H1 (cell line): ENCODE measurements at regions not wholly inside any gene's neighbourhood (a gene's known extent, or its start where the extent isn't known, plus 50 kb on each side); places are given as distances from the start of the nearest gene placed in this dataset.
"Not testable (repeated sequence)": the region's sequence is repeated elsewhere in the genome, so short reads cannot be mapped to it uniquely, and the experiment has no call there.

Experiments
- CTCF ChIA-PET: fragments of 300-600 bp; sonication (Branson Sonifier 250); formaldehyde crosslinking; loops from one replicate; lab custom pipeline; 2021; ENCODE audit not compliant: partially characterized antibody; lab: Charles Lee
- POLR2A ChIA-PET: fragments of 300-600 bp; sonication (Branson Sonifier 250); formaldehyde crosslinking; loops from one replicate; lab custom pipeline; 2021; ENCODE audit warnings: inconsistent platforms; ENCODE audit not compliant: partially characterized antibody; lab: Charles Lee
- DNase-seq, 2 experiments: peaks; one replicate each; pipeline versions ENCODE4 v3.0.0 to v3.0.0-alpha.2; 2010 to 2022; ENCODE audit warnings: low spot score in 2 of 2, low read depth in 1 of 2, mixed read lengths in 1 of 2
- FAIRE-seq: peaks from 2 replicates; lab custom pipeline; 2011; peaks lifted over from hg19 to GRCh38; lab: Jason Lieb, UNC
- H2AFZ ChIP-seq: 2 replicates; pipeline ENCODE4 v1.8.1; 2012; ENCODE audit warnings: low read length, inconsistent platforms
- H2AK5ac ChIP-seq: 2 replicates; pipeline ENCODE4 v1.6.1; 2013; ENCODE audit warnings: low read depth, low read length
- H2BK120ac ChIP-seq: replicated peaks from 2 replicates; pipeline ENCODE3; 2013; ENCODE audit warnings: low read depth, low read length, inconsistent platforms
- H2BK12ac ChIP-seq: 2 replicates; pipeline ENCODE4 v1.6.1; 2013; ENCODE audit warnings: low read depth, low read length
- H2BK15ac ChIP-seq: 2 replicates; pipeline ENCODE4 v1.6.1; 2013; ENCODE audit warnings: low read length
- H2BK20ac ChIP-seq: 2 replicates; pipeline ENCODE4 v1.6.1; 2013; ENCODE audit warnings: low read length
- H2BK5ac ChIP-seq: 2 replicates; pipeline ENCODE4 v1.6.1; 2013; ENCODE audit warnings: low read depth, low read length
- H3K14ac ChIP-seq: 2 replicates; pipeline ENCODE4 v1.6.1; 2013; ENCODE audit warnings: inconsistent platforms; ENCODE audit not compliant: insufficient read length
- H3K18ac ChIP-seq: 2 replicates; pipeline ENCODE4 v1.6.1; 2013; ENCODE audit warnings: low read length; ENCODE audit errors: extremely low read depth
- H3K23ac ChIP-seq: 2 replicates; pipeline ENCODE4 v1.6.1; 2013; ENCODE audit warnings: inconsistent platforms; ENCODE audit not compliant: insufficient read length
- H3K23me2 ChIP-seq: 2 replicates; pipeline ENCODE4 v1.6.1; 2013; ENCODE audit warnings: low read depth, low read length
- H3K27ac ChIP-seq: 2 replicates; pipeline ENCODE4 v1.6.1; 2011; ENCODE audit warnings: low read depth, low read length, inconsistent platforms
- H3K27me3 ChIP-seq, 4 experiments: replicated peaks in 1 of 4; 1 replicate in 1 of 4; 2 replicates in 3 of 4; pipeline versions ENCODE4 v1.6.1 to v1.8.1; 2011 to 2013; ENCODE audit warnings: low read length in 3 of 4, mild to moderate bottlenecking in 3 of 4, inconsistent platforms in 2 of 4, mixed read lengths in 2 of 4, moderate library complexity in 1 of 4; ENCODE audit not compliant: control insufficient read depth in 3 of 4, insufficient read depth in 3 of 4; ENCODE audit errors: extremely low read depth in 1 of 4
- H3K36me3 ChIP-seq, 4 experiments: 2 replicates each; pipeline versions ENCODE4 v1.6.1 to v1.8.1; 2011 to 2013; ENCODE audit warnings: mild to moderate bottlenecking in 4 of 4, low read length in 3 of 4, moderate library complexity in 2 of 4, control low read depth in 1 of 4, inconsistent platforms in 1 of 4; ENCODE audit not compliant: insufficient read depth in 4 of 4, control insufficient read depth in 2 of 4
- H3K4ac ChIP-seq: replicated peaks from 2 replicates; pipeline ENCODE3; 2013; ENCODE audit warnings: low read length, low read depth, mixed read lengths, inconsistent platforms; ENCODE audit not compliant: insufficient read length
- H3K4me1 ChIP-seq, 4 experiments: replicated peaks in 1 of 4; 1 replicate in 1 of 4; 2 replicates in 3 of 4; pipeline versions ENCODE4 v1.6.1 to v1.8.1; 2011 to 2013; ENCODE audit warnings: low read length in 3 of 4, inconsistent platforms in 2 of 4, mixed read lengths in 1 of 4; ENCODE audit not compliant: insufficient read depth in 4 of 4, control insufficient read depth in 3 of 4
- H3K4me2 ChIP-seq, 2 experiments: 2 replicates each; pipeline versions ENCODE4 v1.6.1 to v1.8.1; 2011 to 2013; ENCODE audit warnings: low read depth in 2 of 2, low read length in 2 of 2, control low read depth in 1 of 2, inconsistent platforms in 1 of 2, mild to moderate bottlenecking in 1 of 2; ENCODE audit not compliant: insufficient read depth in 1 of 2
- H3K4me3 ChIP-seq, 4 experiments: fragments of 200-600, 300-600 bp in 1 of 4; sonication (generic), shearing (Covaris generic), sonication (Bioruptor Twin) in 1 of 4; 2 replicates each; pipeline versions ENCODE4 v1.5.1 to v1.8.1; 2011 to 2016; ENCODE audit warnings: low read length in 4 of 4, low read depth in 3 of 4, control low read depth in 2 of 4, inconsistent platforms in 2 of 4, mild to moderate bottlenecking in 2 of 4, mixed read lengths in 1 of 4, moderate library complexity in 1 of 4; ENCODE audit not compliant: insufficient read depth in 2 of 4; ENCODE audit errors: extremely low read depth in 1 of 4
- H3K56ac ChIP-seq: replicated peaks from 2 replicates; pipeline ENCODE3; 2013; ENCODE audit warnings: low read depth, mild to moderate bottlenecking, mixed read lengths, low read length, inconsistent platforms; ENCODE audit not compliant: insufficient read length
- H3K79me1 ChIP-seq: 2 replicates; pipeline ENCODE4 v1.6.1; 2013; ENCODE audit warnings: low read depth, low read length, control low read depth
- H3K79me2 ChIP-seq, 2 experiments: 2 replicates each; pipeline versions ENCODE4 v1.6.1 to v1.8.1; 2012 to 2013; ENCODE audit warnings: low read length in 2 of 2, mild to moderate bottlenecking in 2 of 2, inconsistent platforms in 1 of 2; ENCODE audit not compliant: insufficient read depth in 2 of 2, control insufficient read depth in 1 of 2
- H3K9ac ChIP-seq, 4 experiments: replicated peaks in 1 of 4; 1 replicate in 1 of 4; 2 replicates in 3 of 4; pipeline versions ENCODE4 v1.6.1 to v1.8.1; 2011 to 2013; ENCODE audit warnings: low read depth in 3 of 4, low read length in 3 of 4, control low read depth in 2 of 4, mild to moderate bottlenecking in 2 of 4, moderate library complexity in 2 of 4, inconsistent platforms in 1 of 4; ENCODE audit errors: extremely low read depth in 1 of 4
- H3K9me3 ChIP-seq, 2 experiments: 2 replicates each; pipeline versions ENCODE4 v1.6.1 to v1.8.1; 2012 to 2013; ENCODE audit warnings: mild to moderate bottlenecking in 2 of 2, moderate library complexity in 2 of 2, control low read depth in 1 of 2, inconsistent platforms in 1 of 2, low read depth in 1 of 2, low read length in 1 of 2, mixed read lengths in 1 of 2; ENCODE audit not compliant: insufficient read depth in 2 of 2
- H4K20me1 ChIP-seq, 2 experiments: replicated peaks in 1 of 2; 2 replicates each; pipeline versions ENCODE3 to v1.8.1; 2011 to 2013; ENCODE audit warnings: inconsistent platforms in 2 of 2, low read length in 2 of 2, mild to moderate bottlenecking in 1 of 2; ENCODE audit not compliant: insufficient read depth in 2 of 2, control insufficient read depth in 1 of 2
- H4K5ac ChIP-seq: 2 replicates; pipeline ENCODE4 v1.6.1; 2013; ENCODE audit warnings: low read length, low read depth, mixed read lengths, inconsistent platforms; ENCODE audit not compliant: insufficient read length
- H4K8ac ChIP-seq: 2 replicates; pipeline ENCODE4 v1.8.0; 2013; ENCODE audit warnings: mild to moderate bottlenecking, moderate library complexity, low read length, inconsistent platforms; ENCODE audit not compliant: insufficient read depth; ENCODE audit errors: extremely low read depth
- H4K91ac ChIP-seq: replicated peaks from 2 replicates; pipeline ENCODE3; 2013; ENCODE audit warnings: low read length, mixed read lengths, inconsistent platforms; ENCODE audit not compliant: insufficient read length
- HDAC2 ChIP-seq, 2 experiments: fragments of 300-600 bp in 1 of 2; sonication (generic) in 1 of 2; IDR thresholded peaks; 2 replicates each; pipeline ENCODE4 v1.6.1; 2011 to 2012; ENCODE audit warnings: low read depth in 2 of 2, low read length in 2 of 2, mild to moderate bottlenecking in 2 of 2, moderate library complexity in 2 of 2, borderline replicate concordance in 1 of 2, inconsistent platforms in 1 of 2
- HDAC6 ChIP-seq: IDR thresholded peaks from one replicate; pipeline ENCODE4 v1.7.1; 2012; ENCODE audit warnings: low read depth, mild to moderate bottlenecking, inconsistent platforms, low read length, moderate library complexity
- TBP ChIP-seq: IDR thresholded peaks from 2 replicates; pipeline ENCODE4 v1.6.1; 2011; ENCODE audit warnings: low read depth, low read length, improper control_type of control experiment
- WGBS, 2 experiments: shearing (Covaris generic) in 1 of 2; methylation state at CpG; one replicate each; pipeline versions ENCODE4 v1.1.6 to v1.1.7; 2013 to 2015; ENCODE audit warnings: low lambda C conversion rate in 2 of 2, mixed read lengths in 2 of 2, inconsistent platforms in 1 of 2, low coverage in 1 of 2, missing lambda C conversion rate in 1 of 2; ENCODE audit not compliant: insufficient replicate concordance in 2 of 2, insufficient coverage in 1 of 2, insufficient read length in 1 of 2; ENCODE audit errors: extremely low coverage in 1 of 2, missing lambda C conversion rate in 1 of 2; 5-methylcytosine and 5-hydroxymethylcytosine counted together

GRCh38 chr11:12058425-12059115 lies 50.1 kb upstream of the DKK3 start (continued):
- TF ChIP-seq TBP (no peak), HDAC2 (IDR thresholded peaks at IDR 0.05; ENCODE audit: borderline replicate concordance in 1 of 2, low read depth in 2 of 2, low read length in 2 of 2) (no peak), HDAC6 (no peak)
- TF ChIP-seq, all 59 proteins: peak for 0

GRCh38 chr11:12059144-12059543 lies 50.7 kb upstream of the DKK3 start:
- 93% methylated on average over 3 of the region's 3 CpGs; no CpG with 5 or more reads in 1 of the 2 experiments for WGBS, 2 experiments
- H2BK15ac ChIP-seq, H3K9me3 ChIP-seq, DNase-seq, H3K27ac ChIP-seq, H3K56ac ChIP-seq, H4K20me1 ChIP-seq, H2AK5ac ChIP-seq, H3K18ac ChIP-seq, H3K23ac ChIP-seq, H4K8ac ChIP-seq, H3K9ac ChIP-seq, H2BK12ac ChIP-seq, H2BK120ac ChIP-seq, H3K4me3 ChIP-seq, H3K4me2 ChIP-seq, POLR2A ChIA-PET, H3K23me2 ChIP-seq, H3K79me2 ChIP-seq, H2BK20ac ChIP-seq, H3K4me1 ChIP-seq, H3K79me1 ChIP-seq, H3K36me3 ChIP-seq, H4K5ac ChIP-seq, H3K27me3 ChIP-seq, H2AFZ ChIP-seq, H4K91ac ChIP-seq, H3K4ac ChIP-seq, H3K14ac ChIP-seq, H2BK5ac ChIP-seq, FAIRE-seq: not testable (repeated sequence)
- CTCF ChIA-PET: interaction anchor here (1.2 to 5.2 kb wide), 8 partner anchors 7 to 229 kb away, joined by 3 to 29 read pairs (median 5); no protein-coding TSS in a partner anchor
